SU-DHL-6 (cell line): ENCODE measurements at regions not wholly inside any gene's neighbourhood (a gene's known extent, or its start where the extent isn't known, plus 50 kb on each side); places are given as distances from the start of the nearest gene placed in this dataset.

Source experiments
- H2AFZ ChIP-seq: fragments of 200-600 bp; sonication (generic); 2 replicates; pipeline ENCODE4 v1.6.1; 2014; ENCODE audit warnings: low read depth, mild to moderate bottlenecking, moderate library complexity, mixed read lengths, antibody characterized with exemption, low read length; ENCODE audit not compliant: severe bottlenecking
- H3F3A ChIP-seq: fragments of 200-600 bp; shearing (Covaris generic); 2 replicates; pipeline ENCODE4 v1.6.0; 2016; ENCODE audit warnings: antibody characterized with exemption, mild to moderate bottlenecking; ENCODE audit not compliant: insufficient read depth
- H3K27ac ChIP-seq: fragments of 200-600 bp; sonication (generic); 2 replicates; pipeline ENCODE4 v1.5.1; 2016; ENCODE audit warnings: low read depth, mild to moderate bottlenecking, low read length, moderate library complexity, mixed read lengths
- H3K27me3 ChIP-seq: fragments of 200-600 bp; sonication (generic), shearing (Covaris generic); 2 replicates; pipeline ENCODE4 v1.6.0; 2014; ENCODE audit warnings: mild to moderate bottlenecking, low read length
- H3K36me3 ChIP-seq: fragments of 200-600 bp; sonication (generic); 2 replicates; pipeline ENCODE4 v1.6.1; 2014; ENCODE audit warnings: mild to moderate bottlenecking, low read length, mixed read lengths
- H3K4me2 ChIP-seq: fragments of 300-600, 200-600 bp; shearing (Covaris generic), sonication (generic); 2 replicates; pipeline ENCODE4 v1.6.0; 2014; ENCODE audit warnings: low read length, low read depth, mild to moderate bottlenecking; ENCODE audit not compliant: poor library complexity, severe bottlenecking
- H3K4me3 ChIP-seq: fragments of 200-600 bp; sonication (generic); 2 replicates; pipeline ENCODE4 v1.5.1; 2014; ENCODE audit warnings: antibody characterized with exemption, low read length, mild to moderate bottlenecking, mixed read lengths; ENCODE audit not compliant: insufficient read depth, poor library complexity, severe bottlenecking
- H3K79me2 ChIP-seq: fragments of 200-600 bp; sonication (generic); 2 replicates; pipeline ENCODE4 v1.6.1; 2014; ENCODE audit warnings: mild to moderate bottlenecking, low read length, moderate library complexity; ENCODE audit not compliant: insufficient read depth
- H3K9ac ChIP-seq: fragments of 200-600 bp; sonication (generic); 2 replicates; pipeline ENCODE4 v1.7.0; 2014; ENCODE audit warnings: mild to moderate bottlenecking, low read length
- H3K9me2 ChIP-seq: fragments of 200-600 bp; sonication (generic); replicated peaks from 2 replicates; pipeline ENCODE4 v1.6.1; 2014; ENCODE audit warnings: low read length; ENCODE audit not compliant: insufficient read depth
- H3K9me3 ChIP-seq: fragments of 200-600 bp; sonication (generic); 2 replicates; pipeline ENCODE4 v1.6.1; 2014; ENCODE audit warnings: low read length, mixed read lengths; ENCODE audit not compliant: insufficient read depth
- H4K20me1 ChIP-seq: fragments of 200-600 bp; sonication (generic); 2 replicates; pipeline ENCODE4 v1.6.1; 2014; ENCODE audit warnings: low read depth, mild to moderate bottlenecking, antibody characterized with exemption, low read length, moderate library complexity, mixed read lengths
- EZH2phosphoT487 ChIP-seq: fragments of 200-600 bp; sonication (generic), shearing (Covaris generic); conservative IDR thresholded peaks from 2 replicates; pipeline ENCODE4 v1.6.1; 2018; ENCODE audit warnings: mild to moderate bottlenecking, antibody characterized with exemption, low read length, moderate library complexity, mixed read lengths
- TF ChIP-seq, protein P1 (sequence below): fragments of 200-600 bp; sonication (generic); IDR thresholded peaks from one replicate; pipeline ENCODE4 v1.5.1; 2017; ENCODE audit warnings: antibody characterized with exemption, mild to moderate bottlenecking, low read length, moderate library complexity; ENCODE audit not compliant: insufficient read depth, poor library complexity, severe bottlenecking

GRCh38 chr20:56976336-56976735 lies 290.1 kb downstream of the BMP7 start:
- no peak overlapping the region for H2AFZ ChIP-seq
- TF ChIP-seq, protein P1, sequence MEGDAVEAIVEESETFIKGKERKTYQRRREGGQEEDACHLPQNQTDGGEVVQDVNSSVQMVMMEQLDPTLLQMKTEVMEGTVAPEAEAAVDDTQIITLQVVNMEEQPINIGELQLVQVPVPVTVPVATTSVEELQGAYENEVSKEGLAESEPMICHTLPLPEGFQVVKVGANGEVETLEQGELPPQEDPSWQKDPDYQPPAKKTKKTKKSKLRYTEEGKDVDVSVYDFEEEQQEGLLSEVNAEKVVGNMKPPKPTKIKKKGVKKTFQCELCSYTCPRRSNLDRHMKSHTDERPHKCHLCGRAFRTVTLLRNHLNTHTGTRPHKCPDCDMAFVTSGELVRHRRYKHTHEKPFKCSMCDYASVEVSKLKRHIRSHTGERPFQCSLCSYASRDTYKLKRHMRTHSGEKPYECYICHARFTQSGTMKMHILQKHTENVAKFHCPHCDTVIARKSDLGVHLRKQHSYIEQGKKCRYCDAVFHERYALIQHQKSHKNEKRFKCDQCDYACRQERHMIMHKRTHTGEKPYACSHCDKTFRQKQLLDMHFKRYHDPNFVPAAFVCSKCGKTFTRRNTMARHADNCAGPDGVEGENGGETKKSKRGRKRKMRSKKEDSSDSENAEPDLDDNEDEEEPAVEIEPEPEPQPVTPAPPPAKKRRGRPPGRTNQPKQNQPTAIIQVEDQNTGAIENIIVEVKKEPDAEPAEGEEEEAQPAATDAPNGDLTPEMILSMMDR = no peak
- no peak for TF ChIP-seq EZH2phosphoT487
- no peaks in the 10 kb centered on the region for H3K36me3 ChIP-seq
- no peaks in the 10 kb centered on the region for H3K9me2 ChIP-seq
- H3K9ac ChIP-seq = no peak overlapping the region
- H3K27ac ChIP-seq = no peak overlapping the region
- H3K4me3 ChIP-seq = no peak overlapping the region
- no peaks in the 10 kb centered on the region for H3K9me3 ChIP-seq
- no peaks in the 10 kb centered on the region for H4K20me1 ChIP-seq
- no peaks in the 10 kb centered on the region for H3K79me2 ChIP-seq
- no peak overlapping the region for H3K4me2 ChIP-seq
- H3F3A ChIP-seq = no peaks in the 10 kb centered on the region
- no peaks in the 10 kb centered on the region for H3K27me3 ChIP-seq

DNA sequence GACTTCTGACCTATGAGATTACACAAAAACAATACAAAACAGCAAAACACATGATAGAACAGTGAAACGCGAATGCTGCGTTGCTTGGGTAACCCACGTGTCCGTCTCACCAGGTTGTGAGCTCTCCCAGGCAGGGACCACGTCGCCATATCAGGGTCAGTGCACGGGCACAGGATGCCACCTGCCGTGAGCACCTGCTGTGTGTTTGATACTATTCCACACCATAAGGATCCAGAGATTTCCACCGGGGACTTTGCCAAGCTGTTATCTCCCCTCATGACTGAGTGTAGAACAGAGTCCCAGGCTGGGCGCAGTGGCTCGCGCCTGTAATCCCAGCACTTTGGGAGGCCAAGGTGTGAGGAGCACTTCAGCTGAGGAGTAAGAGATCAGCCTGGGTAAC lies 288.0 kb downstream of the BMP7 start:
- H3K9me2 ChIP-seq = no peaks in the 10 kb centered on the region
- no peak overlapping the region for H3K4me2 ChIP-seq
- H3K27me3 ChIP-seq = no peaks in the 10 kb centered on the region
- H3K27ac ChIP-seq = no peak overlapping the region
- no peaks in the 10 kb centered on the region for H3K79me2 ChIP-seq
- H3K9me3 ChIP-seq = no peaks in the 10 kb centered on the region
- no peak overlapping the region for H2AFZ ChIP-seq
- H3F3A ChIP-seq = no peaks in the 10 kb centered on the region
- no peak for TF ChIP-seq EZH2phosphoT487
- TF ChIP-seq, protein P1 = no peak
- H3K36me3 ChIP-seq = no peaks in the 10 kb centered on the region
- no peak overlapping the region for H3K9ac ChIP-seq
- H4K20me1 ChIP-seq = no peaks in the 10 kb centered on the region
- H3K4me3 ChIP-seq = no peak overlapping the region

DNA sequence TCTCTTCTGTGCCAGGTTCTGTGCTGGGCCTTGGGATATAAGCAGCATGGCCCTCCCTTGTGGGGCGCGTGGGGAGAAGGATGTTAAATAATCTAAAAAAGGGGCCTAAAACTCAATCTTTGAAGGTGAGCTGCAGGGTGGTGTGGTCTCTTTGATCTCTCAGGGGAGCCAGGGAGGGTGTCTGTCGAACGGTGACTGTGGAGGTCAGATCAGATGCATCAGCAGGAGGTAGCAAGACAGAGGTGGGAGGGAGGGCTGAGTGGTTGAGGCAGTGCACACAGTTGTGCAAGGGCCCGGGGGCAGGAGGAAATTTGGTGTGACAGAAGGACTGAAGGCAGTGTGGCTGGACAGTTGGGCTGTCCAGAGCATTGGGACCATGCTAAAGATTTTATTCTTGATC lies 287.3 kb downstream of the BMP7 start:
- no peak overlapping the region for H2AFZ ChIP-seq
- H3K79me2 ChIP-seq = no peaks in the 10 kb centered on the region
- H3K9ac ChIP-seq = no peak overlapping the region
- H3K4me3 ChIP-seq = no peak overlapping the region
- no peaks in the 10 kb centered on the region for H3K9me2 ChIP-seq
- no peak overlapping the region for H3K27ac ChIP-seq
- no peak for TF ChIP-seq EZH2phosphoT487
- TF ChIP-seq, protein P1 = no peak
- no peaks in the 10 kb centered on the region for H4K20me1 ChIP-seq
- H3K4me2 ChIP-seq = no peak overlapping the region
- no peaks in the 10 kb centered on the region for H3F3A ChIP-seq
- H3K27me3 ChIP-seq = no peaks in the 10 kb centered on the region
- H3K36me3 ChIP-seq = no peaks in the 10 kb centered on the region
- H3K9me3 ChIP-seq = no peaks in the 10 kb centered on the region

DNA sequence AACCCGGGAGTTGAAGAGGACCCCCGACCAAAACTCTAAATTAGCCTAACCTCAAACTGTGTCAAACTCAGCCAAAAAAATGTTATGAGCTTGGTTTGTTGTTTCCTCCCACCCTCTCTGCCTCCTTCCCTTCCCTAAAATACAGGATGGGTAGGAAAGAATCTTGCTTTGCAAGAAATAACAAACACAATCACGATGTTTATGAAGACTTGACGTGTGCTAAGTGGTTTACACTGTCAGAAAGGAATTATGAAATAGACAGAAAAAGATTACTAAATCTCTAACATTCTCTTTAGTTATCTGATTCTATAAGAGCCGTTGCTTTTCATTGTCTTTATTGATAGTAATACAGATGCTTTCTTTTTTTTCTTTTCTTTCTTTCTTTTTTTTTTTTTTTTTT lies 285.1 kb downstream of the BMP7 start:
- TF ChIP-seq EZH2phosphoT487 = no peak
- TF ChIP-seq, protein P1 = no peak
- no peaks in the 10 kb centered on the region for H3F3A ChIP-seq
- H3K79me2 ChIP-seq = no peaks in the 10 kb centered on the region
- H3K27ac ChIP-seq = no peak overlapping the region
- no peaks in the 10 kb centered on the region for H3K27me3 ChIP-seq
- H4K20me1 ChIP-seq = no peaks in the 10 kb centered on the region
- H3K4me2 ChIP-seq = no peak overlapping the region
- H3K9me2 ChIP-seq = no peaks in the 10 kb centered on the region
- H3K9ac ChIP-seq = no peak overlapping the region
- H3K4me3 ChIP-seq = no peak overlapping the region
- H2AFZ ChIP-seq = no peak overlapping the region
- no peaks in the 10 kb centered on the region for H3K36me3 ChIP-seq
- no peaks in the 10 kb centered on the region for H3K9me3 ChIP-seq
